HepG2 (cell line): ENCODE measurements at regions not wholly inside any gene's neighbourhood (a gene's known extent, or its start where the extent isn't known, plus 50 kb on each side); places are given as distances from the start of the nearest gene placed in this dataset.
A peak's percentile ranks its signal among the peaks of the same experiment; 100 is the strongest.

Experiments
- ATAC-seq: fragments of 200-7000 bp; cut with Tn5 transposase; 3 replicates; pipeline ENCODE4 v1.9.1; 2020; ENCODE audit warnings: mild to moderate bottlenecking, moderate library complexity
- BruUV-seq: library from RNA; stranded (reverse); fragments of 400-500 nt; replicated peaks from 2 replicates; lab custom pipeline; 2021; lab: Mats Ljungman, UMichigan
- CTCF ChIA-PET: fragments of 300-600 bp; formaldehyde crosslinking; extraction: SDS; loops from one replicate; lab custom pipeline; 2021; ENCODE audit warnings: low total read pairs, inconsistent platforms, low intra/inter-chr PET ratio; lab: Yijun Ruan, JAX
- POLR2A ChIA-PET: fragments of 350-600 bp; sonication (Branson Sonifier 250); formaldehyde crosslinking; loops from one replicate; lab custom pipeline; 2020; ENCODE audit warnings: antibody characterized with exemption, inconsistent platforms; lab: Yijun Ruan, JAX
- DNase-seq: peaks from one replicate; pipeline ENCODE4 v3.0.0-alpha.2; 2015; ENCODE audit warnings: low spot score
- FAIRE-seq: peaks from 3 replicates; lab custom pipeline; 2011; peaks lifted over from hg19 to GRCh38; lab: Jason Lieb, UNC
- H2AFZ ChIP-seq: one replicate; pipeline ENCODE4 v1.6.1; 2011; ENCODE audit warnings: low read length, inconsistent platforms
- H3K27ac ChIP-seq: fragments of 300-600 bp; 3 replicates; pipeline ENCODE4 v1.8.0; 2011; ENCODE audit warnings: mixed run types, mild to moderate bottlenecking, mixed read lengths, low read length, inconsistent platforms; ENCODE audit not compliant: insufficient read depth; ENCODE audit errors: extremely low read length
- H3K27me3 ChIP-seq, 2 experiments: fragments of 200-600 bp in 1 of 2; 2 replicates in 1 of 2; 3 replicates in 1 of 2; pipeline versions ENCODE4 v1.6.0 to v1.8.0; 2011; ENCODE audit warnings: low read length in 2 of 2, mild to moderate bottlenecking in 2 of 2, moderate library complexity in 2 of 2, inconsistent platforms in 1 of 2; ENCODE audit not compliant: insufficient read depth in 2 of 2, control insufficient read depth in 1 of 2
- H3K36me3 ChIP-seq, 2 experiments: fragments of 200-600 bp in 1 of 2; replicated peaks in 1 of 2; 2 replicates in 1 of 2; 3 replicates in 1 of 2; pipeline versions ENCODE4 v1.5.1 to v1.8.0; 2011; ENCODE audit warnings: low read length in 2 of 2, inconsistent platforms in 1 of 2; ENCODE audit not compliant: insufficient read depth in 2 of 2, control insufficient read depth in 1 of 2
- H3K4me1 ChIP-seq: 2 replicates; pipeline ENCODE4 v1.5.1; 2012; ENCODE audit warnings: low read length, inconsistent platforms; ENCODE audit not compliant: insufficient read depth
- H3K4me2 ChIP-seq: 2 replicates; pipeline ENCODE4 v1.6.0; 2011; ENCODE audit warnings: low read depth, low read length, inconsistent platforms
- H3K4me3 ChIP-seq, 3 experiments: fragments of 200-600 bp in 1 of 3; sonication (generic), shearing (Covaris generic) in 1 of 3; replicated peaks in 1 of 3; 2 replicates each; pipeline ENCODE4 v1.5.1; 2011 to 2016; ENCODE audit warnings: low read length in 3 of 3, inconsistent platforms in 2 of 3, low read depth in 2 of 3, mild to moderate bottlenecking in 2 of 3, control low read depth in 1 of 3, mixed read lengths in 1 of 3; ENCODE audit not compliant: insufficient read depth in 1 of 3
- H3K79me2 ChIP-seq: one replicate; pipeline ENCODE4 v1.6.1; 2011; ENCODE audit warnings: low read length, inconsistent platforms; ENCODE audit not compliant: insufficient read depth
- H3K9ac ChIP-seq: 2 replicates; pipeline ENCODE4 v1.6.0; 2011; ENCODE audit warnings: mild to moderate bottlenecking, low read depth, low read length, inconsistent platforms; ENCODE audit not compliant: insufficient read depth
- H3K9me3 ChIP-seq: 2 replicates; pipeline ENCODE4 v1.5.1; 2012; ENCODE audit warnings: mild to moderate bottlenecking, low read length
- H4K20me1 ChIP-seq: 2 replicates; pipeline ENCODE4 v1.6.0; 2011; ENCODE audit warnings: inconsistent platforms, mild to moderate bottlenecking, low read length, moderate library complexity; ENCODE audit not compliant: insufficient read depth
- ARHGAP35 ChIP-seq: sonication (generic); formaldehyde crosslinking; IDR thresholded peaks from 2 replicates; pipeline ENCODE4 v1.9.0; 2022; ENCODE audit warnings: mild to moderate bottlenecking, inconsistent platforms, moderate library complexity, missing genetic modification reagents, borderline replicate concordance
- DPF2 ChIP-seq: sonication (generic); formaldehyde crosslinking; IDR thresholded peaks from 2 replicates; pipeline ENCODE4 v1.4.0; 2020; ENCODE audit warnings: mild to moderate bottlenecking, low read depth, missing genetic modification reagents, borderline replicate concordance
- MAFF ChIP-seq: IDR thresholded peaks from 2 replicates; pipeline ENCODE4 v1.6.1; 2011; ENCODE audit warnings: low read depth, low read length, improper control_type of control experiment
- MAFK ChIP-seq, 2 experiments: IDR thresholded peaks in 1 of 2; conservative IDR thresholded peaks in 1 of 2; 2 replicates each; pipeline ENCODE4 v1.6.1; 2011; ENCODE audit warnings: improper control_type of control experiment in 2 of 2, low read length in 2 of 2
- SRSF9 ChIP-seq: fragments of 200-400 bp; formaldehyde crosslinking; IDR thresholded peaks from 2 replicates; pipeline ENCODE4 v1.6.1; 2018; ENCODE audit warnings: borderline replicate concordance, mild to moderate bottlenecking, low read depth, low read length; ENCODE audit not compliant: insufficient read depth, poor library complexity, severe bottlenecking
- ZNF501 ChIP-seq: sonication (generic); formaldehyde crosslinking; IDR thresholded peaks from 2 replicates; pipeline ENCODE4 v1.5.1; 2020; ENCODE audit warnings: mild to moderate bottlenecking, moderate library complexity, missing genetic modification reagents
- ZNF607 ChIP-seq: sonication (generic); formaldehyde crosslinking; IDR thresholded peaks from 2 replicates; pipeline ENCODE4 v1.5.1; 2020; ENCODE audit warnings: missing genetic modification reagents, mild to moderate bottlenecking, borderline replicate concordance
- WGBS: methylation state at CpG from one replicate; pipeline ENCODE4 v1.1.6; 2017; ENCODE audit warnings: low lambda C conversion rate; 5-methylcytosine and 5-hydroxymethylcytosine counted together
- in situ Hi-C: cut with HindIII; loops from 2 replicates; pipeline ENCODE4 v1.10.0; 2017; ENCODE audit warnings: low pct_unique_long_range_greater_than_20kb; ENCODE audit not compliant: extremely low pct_ligation_motif_present
- intact Hi-C: fragments of 100-400 bp; cut with micrococcal nuclease; formaldehyde crosslinking; loops from one replicate; pipeline ENCODE4 v1.10.0; 2022; ENCODE audit not compliant: unreplicated experiment

- CTCF ChIA-PET: no interaction called here
- Histone ChIP-seq H3K79me2 (no peaks in the 10 kb centered on the region), H3K36me3 (no peaks in the 10 kb centered on the region)
- no TSS peak for BruUV-seq
- TF ChIP-seq ARHGAP35 (no peak), ZNF607 (no peak), DPF2 (CRISPR knock-in tag) (no peak), ZNF501 (no peak)
- TF ChIP-seq, all 625 proteins: peak for 0
- POLR2A ChIA-PET: no interaction called here
- WGBS: 3% methylated on average over 5 of the region's 6 CpGs
- intact Hi-C loops (no loop called here), in situ Hi-C loops (no loop called here)
- no peak overlapping the region for H3K27ac ChIP-seq
- H3K27me3 ChIP-seq: no peaks in the 10 kb centered on the region
- no peak for ATAC-seq
- H3K4me2 ChIP-seq: no peak overlapping the region
- no peak overlapping the region for H3K4me3 ChIP-seq
- DNase-seq: no peak
- no peaks in the 10 kb centered on the region for H3K9me3 ChIP-seq
- no peak for FAIRE-seq
- H3K4me1 ChIP-seq: no peaks in the 10 kb centered on the region
- no peak overlapping the region for H3K9ac ChIP-seq
- no peak overlapping the region for H2AFZ ChIP-seq
- H4K20me1 ChIP-seq: no peaks in the 10 kb centered on the region
Measured at GRCh38 chr4:133598779-133599178, 449.7 kb downstream of the PCDH10 start.

GRCh38 chr4:133597251-133597650 lies 448.2 kb downstream of the PCDH10 start:
- intact Hi-C loops: no loop called here
- Histone ChIP-seq H3K9me3 (no peaks in the 10 kb centered on the region), H3K4me2 (no peak overlapping the region)
- in situ Hi-C loops: no loop called here
- FAIRE-seq: no peak
- TF ChIP-seq SRSF9 (no peak), MAFF (peak; percentile 90), MAFK (conservative IDR thresholded peaks at IDR 0.05 in 1 of 2, IDR thresholded peaks at IDR 0.05 in 1 of 2; ENCODE audit: low read length in 2 of 2) (peak; percentile 84 to 93)
- TF ChIP-seq, all 625 proteins: peak for 2
- H3K27me3 ChIP-seq: no peaks in the 10 kb centered on the region
- no peaks in the 10 kb centered on the region for H3K36me3 ChIP-seq
- no peak overlapping the region for H3K4me3 ChIP-seq
- H3K9ac ChIP-seq: no peak overlapping the region
- no peaks in the 10 kb centered on the region for H3K4me1 ChIP-seq
- no peak for DNase-seq
- BruUV-seq: no TSS peak
- H4K20me1 ChIP-seq: no peaks in the 10 kb centered on the region
- POLR2A ChIA-PET: no interaction called here
- ATAC-seq: no peak
- H2AFZ ChIP-seq: no peak overlapping the region
- CTCF ChIA-PET: no interaction called here
- WGBS: 59% methylated on average over 1 of the region's 1 CpG
- H3K27ac ChIP-seq: no peak overlapping the region
- H3K79me2 ChIP-seq: no peaks in the 10 kb centered on the region
